Ramos (cell line): ENCODE measurements at regions not wholly inside any gene's neighbourhood (a gene's known extent, or its start where the extent isn't known, plus 50 kb on each side); places are given as distances from the start of the nearest gene placed in this dataset.
"Not testable (repeated sequence)": the region's sequence is repeated elsewhere in the genome, so short reads cannot be mapped to it uniquely, and the experiment has no call there.

Source experiments
- in situ Hi-C: fragments of 300-500 bp; cut with MboI; formaldehyde crosslinking; loops from one replicate; pipeline ENCODE4 v1.14.3; 2022; ENCODE audit warnings: low sequenced_read_pairs; ENCODE audit not compliant: unreplicated experiment

- in situ Hi-C loops = no loop called here
Measured at GRCh38 chr6:8181951-8182845, 79.8 kb upstream of the EEF1E1 start.

- in situ Hi-C loops = no loop called here
Measured at GRCh38 chr6:8181160-8181881, 79.0 kb upstream of the EEF1E1 start.

GRCh38 chr6:8180327-8181159 is 78.2 kb upstream of the EEF1E1 start:
- in situ Hi-C loops = no loop called here

- in situ Hi-C loops = no loop called here
Measured at GRCh38 chr6:8177721-8178120, 75.4 kb upstream of the EEF1E1 start.

GRCh38 chr6:8175046-8175777 is 72.9 kb upstream of the EEF1E1 start:
- in situ Hi-C loops = no loop called here

- in situ Hi-C loops = no loop called here
Measured at GRCh38 chr6:8174571-8174970, 72.2 kb upstream of the EEF1E1 start.

GRCh38 chr6:8172530-8172929 is 70.2 kb upstream of the EEF1E1 start:
- in situ Hi-C loops = no loop called here

- in situ Hi-C loops = no loop called here
Measured at GRCh38 chr6:8170754-8171153, 68.4 kb upstream of the EEF1E1 start.

- in situ Hi-C loops = no loop called here
Measured at GRCh38 chr6:8170245-8170644, 67.9 kb upstream of the EEF1E1 start.

GRCh38 chr6:8166156-8166555 is 63.8 kb upstream of the EEF1E1 start:
- in situ Hi-C loops = no loop called here

GRCh38 chr6:8165008-8165407 is 62.7 kb upstream of the EEF1E1 start:
- in situ Hi-C loops = not testable (repeated sequence)

- in situ Hi-C loops = not testable (repeated sequence)
Measured at GRCh38 chr6:8164281-8164680, 61.9 kb upstream of the EEF1E1 start.

- in situ Hi-C loops = no loop called here
Measured at GRCh38 chr6:8159966-8160365, 57.6 kb upstream of the EEF1E1 start.

- in situ Hi-C loops = no loop called here
Measured at GRCh38 chr6:8157839-8158238, 55.5 kb upstream of the EEF1E1 start.

- in situ Hi-C loops = no loop called here
Measured at GRCh38 chr6:8155259-8156012, 53.1 kb upstream of the EEF1E1 start.
